ENCODE measurements at regions not wholly inside any gene's neighbourhood (a gene's known extent, or its start where the extent isn't known, plus 50 kb on each side); places are given as distances from the start of the nearest gene placed in this dataset.
"Not testable (repeated sequence)": the region's sequence is repeated elsewhere in the genome, so short reads cannot be mapped to it uniquely, and the experiment has no call there.

GRCh38 chr10:118882741-118883140 lies 128.0 kb upstream of the CACUL1 start:
- H3K4me1 ChIP-seq (ENCODE audit: control insufficient read depth in 1 of 2, insufficient read depth in 2 of 2, low read length in 2 of 2): no peaks in the 10 kb centered on the region
- no peak overlapping the region for H2BK120ac ChIP-seq (ENCODE audit: insufficient read depth, low read length, poor library complexity)
- H3K4me2 ChIP-seq (ENCODE audit: low read length): no peak overlapping the region
- no peak overlapping the region for H3K23ac ChIP-seq (ENCODE audit: low read length)
- no peak overlapping the region for H3K27ac ChIP-seq (ENCODE audit: low read depth, low read length)
- no peak overlapping the region for H4K8ac ChIP-seq (ENCODE audit: low read depth, low read length)
- H4K12ac ChIP-seq (ENCODE audit: low read depth, low read length): no peak overlapping the region
- no peak overlapping the region for H4K91ac ChIP-seq (ENCODE audit: low read depth, low read length)
- H3K79me2 ChIP-seq (ENCODE audit: control insufficient read depth, insufficient read depth, low read length, poor library complexity): no peaks in the 10 kb centered on the region
- H3K18ac ChIP-seq (ENCODE audit: low read length): no peak overlapping the region
- H2AK5ac ChIP-seq (ENCODE audit: low read length): no peak overlapping the region
- H3K9ac ChIP-seq (ENCODE audit: low read length): no peak overlapping the region
- H2BK12ac ChIP-seq (ENCODE audit: low read length): no peak overlapping the region
- H3K4ac ChIP-seq (ENCODE audit: low read depth, low read length): no peak overlapping the region
- H3K9me3 ChIP-seq (ENCODE audit: insufficient read depth, low read depth, low read length): no peaks in the 10 kb centered on the region
- H3K27me3 ChIP-seq (ENCODE audit: insufficient read depth, low read length): no peaks in the 10 kb centered on the region
- DNase-seq: no peak
- no peak overlapping the region for H3K14ac ChIP-seq (ENCODE audit: low read length)
- no CpG with 5 or more reads among the region's 2 CpGs for WGBS (ENCODE audit: extremely low coverage, insufficient coverage, insufficient read length)
- no peak overlapping the region for H3K4me3 ChIP-seq (ENCODE audit: low read depth, low read length)
- no peaks in the 10 kb centered on the region for H3K79me1 ChIP-seq (ENCODE audit: low read length)
- no peaks in the 10 kb centered on the region for H3K36me3 ChIP-seq (ENCODE audit: control insufficient read depth in 1 of 2, insufficient read depth in 2 of 2, low read length in 2 of 2)
- H2AFZ ChIP-seq (ENCODE audit: insufficient read depth, low read length, poor library complexity): no peak overlapping the region
- no peak overlapping the region for H2BK5ac ChIP-seq (ENCODE audit: low read depth, low read length, poor library complexity)

- Histone ChIP-seq H3K9ac (ENCODE audit: low read length) (peak overlapping the region; percentile 53), H3K79me1 (ENCODE audit: low read length) (no peaks in the 10 kb centered on the region), H2BK12ac (ENCODE audit: low read length) (no peak overlapping the region), H2AK5ac (ENCODE audit: low read length) (no peak overlapping the region), H3K4ac (ENCODE audit: low read depth, low read length) (no peak overlapping the region), H3K14ac (ENCODE audit: low read length) (no peak overlapping the region), H3K9me3 (ENCODE audit: insufficient read depth, low read depth, low read length) (peaks cover 5% of the 10 kb centered on the region), H4K12ac (ENCODE audit: low read depth, low read length) (no peak overlapping the region), H3K27ac (ENCODE audit: low read depth, low read length) (no peak overlapping the region), H3K23ac (ENCODE audit: low read length) (no peak overlapping the region), H4K8ac (ENCODE audit: low read depth, low read length) (no peak overlapping the region), H3K4me3 (ENCODE audit: low read depth, low read length) (no peak overlapping the region), H2BK120ac (ENCODE audit: insufficient read depth, low read length, poor library complexity) (no peak overlapping the region), H3K27me3 (ENCODE audit: insufficient read depth, low read length) (no peaks in the 10 kb centered on the region), H3K36me3 (ENCODE audit: control insufficient read depth in 1 of 2, insufficient read depth in 2 of 2, low read length in 2 of 2) (no peaks in the 10 kb centered on the region), H2AFZ (ENCODE audit: insufficient read depth, low read length, poor library complexity) (no peak overlapping the region), H4K91ac (ENCODE audit: low read depth, low read length) (no peak overlapping the region), H2BK5ac (ENCODE audit: low read depth, low read length, poor library complexity) (no peak overlapping the region), H3K79me2 (ENCODE audit: control insufficient read depth, insufficient read depth, low read length, poor library complexity) (no peaks in the 10 kb centered on the region), H3K4me1 (ENCODE audit: control insufficient read depth in 1 of 2, insufficient read depth in 2 of 2, low read length in 2 of 2) (no peaks in the 10 kb centered on the region), H3K18ac (ENCODE audit: low read length) (no peak overlapping the region), H3K4me2 (ENCODE audit: low read length) (no peak overlapping the region)
- no peak for DNase-seq
- WGBS (ENCODE audit: extremely low coverage, insufficient coverage, insufficient read length): no CpG with 5 or more reads among the region's 1 CpG
These were observed 137.3 kb upstream of the NANOS1 start for GRCh38 chr10:118892255-118892654.

DNA sequence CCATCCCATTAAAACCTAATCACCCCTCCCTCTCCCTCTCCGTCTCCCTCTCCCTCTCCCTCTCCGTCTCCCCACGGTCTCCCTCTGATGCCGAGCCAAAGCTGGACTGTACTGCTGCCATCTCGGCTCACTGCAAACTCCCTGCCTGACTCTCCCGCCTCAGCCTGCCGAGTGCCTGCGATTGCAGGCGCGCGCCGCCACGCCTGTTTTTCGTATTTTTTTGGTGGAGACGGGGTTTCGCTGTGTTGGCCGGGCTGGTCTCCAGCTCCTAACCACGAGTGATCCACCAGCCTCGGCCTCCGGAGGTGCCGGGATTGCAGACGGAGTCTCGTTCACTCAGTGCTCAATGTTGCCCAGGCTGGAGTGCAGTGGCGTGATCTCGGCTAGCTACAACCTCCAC lies 134.6 kb upstream of the NANOS1 start:
- H2BK5ac ChIP-seq (ENCODE audit: low read depth, low read length, poor library complexity); H3K79me1 ChIP-seq (ENCODE audit: low read length); H2BK120ac ChIP-seq (ENCODE audit: insufficient read depth, low read length, poor library complexity); H3K18ac ChIP-seq (ENCODE audit: low read length); H3K9ac ChIP-seq (ENCODE audit: low read length); DNase-seq; H4K91ac ChIP-seq (ENCODE audit: low read depth, low read length); H2AFZ ChIP-seq (ENCODE audit: insufficient read depth, low read length, poor library complexity); H2AK5ac ChIP-seq (ENCODE audit: low read length); H3K27ac ChIP-seq (ENCODE audit: low read depth, low read length); H3K4ac ChIP-seq (ENCODE audit: low read depth, low read length); H3K14ac ChIP-seq (ENCODE audit: low read length); H3K4me1 ChIP-seq (ENCODE audit: control insufficient read depth in 1 of 2, insufficient read depth in 2 of 2, low read length in 2 of 2); H3K79me2 ChIP-seq (ENCODE audit: control insufficient read depth, insufficient read depth, low read length, poor library complexity); H3K27me3 ChIP-seq (ENCODE audit: insufficient read depth, low read length); H2BK12ac ChIP-seq (ENCODE audit: low read length); H3K36me3 ChIP-seq (ENCODE audit: control insufficient read depth in 1 of 2, insufficient read depth in 2 of 2, low read length in 2 of 2); H3K23ac ChIP-seq (ENCODE audit: low read length); H3K4me2 ChIP-seq (ENCODE audit: low read length); H4K8ac ChIP-seq (ENCODE audit: low read depth, low read length); H3K9me3 ChIP-seq (ENCODE audit: insufficient read depth, low read depth, low read length); H4K12ac ChIP-seq (ENCODE audit: low read depth, low read length); H3K4me3 ChIP-seq (ENCODE audit: low read depth, low read length): not testable (repeated sequence)
- WGBS (ENCODE audit: extremely low coverage, insufficient coverage, insufficient read length): 98% methylated on average over 3 of the region's 25 CpGs

DNA sequence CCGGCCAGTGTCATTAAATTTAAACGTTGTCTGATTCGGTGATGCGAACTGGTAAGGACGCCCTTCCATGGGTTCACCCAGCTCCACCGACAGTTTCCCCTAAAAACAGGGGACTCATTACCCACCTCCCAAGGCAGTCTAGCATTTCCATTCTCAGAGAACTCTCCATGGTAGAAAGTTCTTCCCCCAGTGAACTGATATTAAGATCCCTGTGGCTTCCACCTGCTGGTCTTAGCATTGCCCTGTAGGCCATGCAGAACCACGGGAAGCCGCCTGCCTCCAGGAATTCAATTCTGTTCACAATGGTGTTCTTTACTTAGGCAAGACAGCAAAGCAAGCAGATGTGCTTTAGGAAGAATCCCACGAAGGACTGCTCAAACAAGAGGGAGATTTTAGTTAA lies 128.9 kb upstream of the NANOS1 start:
- H4K91ac ChIP-seq (ENCODE audit: low read depth, low read length): no peak overlapping the region
- no peak overlapping the region for H2AFZ ChIP-seq (ENCODE audit: insufficient read depth, low read length, poor library complexity)
- H2AK5ac ChIP-seq (ENCODE audit: low read length): no peak overlapping the region
- no peak overlapping the region for H3K4me2 ChIP-seq (ENCODE audit: low read length)
- H4K8ac ChIP-seq (ENCODE audit: low read depth, low read length): no peak overlapping the region
- H2BK120ac ChIP-seq (ENCODE audit: insufficient read depth, low read length, poor library complexity): no peak overlapping the region
- no peaks in the 10 kb centered on the region for H3K27me3 ChIP-seq (ENCODE audit: insufficient read depth, low read length)
- DNase-seq: no peak
- no peak overlapping the region for H3K4me3 ChIP-seq (ENCODE audit: low read depth, low read length)
- peaks cover 1% of the 10 kb centered on the region for H3K9me3 ChIP-seq (ENCODE audit: insufficient read depth, low read depth, low read length)
- no peak overlapping the region for H3K14ac ChIP-seq (ENCODE audit: low read length)
- H3K4ac ChIP-seq (ENCODE audit: low read depth, low read length): no peak overlapping the region
- H3K4me1 ChIP-seq (ENCODE audit: control insufficient read depth in 1 of 2, insufficient read depth in 2 of 2, low read length in 2 of 2): no peaks in the 10 kb centered on the region
- H3K18ac ChIP-seq (ENCODE audit: low read length): no peak overlapping the region
- H2BK5ac ChIP-seq (ENCODE audit: low read depth, low read length, poor library complexity): no peak overlapping the region
- H3K36me3 ChIP-seq (ENCODE audit: control insufficient read depth in 1 of 2, insufficient read depth in 2 of 2, low read length in 2 of 2): no peaks in the 10 kb centered on the region
- no peak overlapping the region for H3K27ac ChIP-seq (ENCODE audit: low read depth, low read length)
- H4K12ac ChIP-seq (ENCODE audit: low read depth, low read length): no peak overlapping the region
- no CpG with 5 or more reads among the region's 9 CpGs for WGBS (ENCODE audit: extremely low coverage, insufficient coverage, insufficient read length)
- H3K79me2 ChIP-seq (ENCODE audit: control insufficient read depth, insufficient read depth, low read length, poor library complexity): no peaks in the 10 kb centered on the region
- no peak overlapping the region for H3K23ac ChIP-seq (ENCODE audit: low read length)
- H2BK12ac ChIP-seq (ENCODE audit: low read length): no peak overlapping the region
- H3K79me1 ChIP-seq (ENCODE audit: low read length): no peaks in the 10 kb centered on the region
- no peak overlapping the region for H3K9ac ChIP-seq (ENCODE audit: low read length)

Data from trophoblast cell (in vitro differentiated cells and primary cell).